ENCODE measurements at regions not wholly inside any gene's neighbourhood (a gene's known extent, or its start where the extent isn't known, plus 50 kb on each side); places are given as distances from the start of the nearest gene placed in this dataset.
"Not testable (repeated sequence)": the region's sequence is repeated elsewhere in the genome, so short reads cannot be mapped to it uniquely, and the experiment has no call there.

DNA sequence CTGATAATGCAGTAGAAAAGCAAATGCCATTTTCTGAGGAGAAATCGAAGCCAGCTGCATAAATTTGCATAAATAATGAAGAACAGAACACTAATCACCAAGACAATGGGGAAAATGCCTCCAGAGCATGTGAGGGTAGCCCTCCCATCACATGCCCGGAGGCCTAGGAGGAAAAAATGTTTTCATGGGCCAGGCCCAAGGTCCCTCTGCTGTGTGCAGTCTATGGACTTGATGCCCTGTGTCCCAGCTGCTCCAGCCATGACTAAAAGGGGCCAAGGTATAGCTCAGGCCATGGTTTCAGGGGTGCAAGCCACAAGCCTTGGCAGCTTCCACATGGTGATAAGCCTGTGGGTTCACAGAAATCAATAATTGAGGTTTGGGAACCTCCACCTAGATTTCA, 164.1 kb downstream of the HAO1 start:
- H3K4me3 Mint-ChIP-seq (ENCODE audit: unreplicated experiment): no peak overlapping the region
- TF ChIP-seq, protein P1, sequence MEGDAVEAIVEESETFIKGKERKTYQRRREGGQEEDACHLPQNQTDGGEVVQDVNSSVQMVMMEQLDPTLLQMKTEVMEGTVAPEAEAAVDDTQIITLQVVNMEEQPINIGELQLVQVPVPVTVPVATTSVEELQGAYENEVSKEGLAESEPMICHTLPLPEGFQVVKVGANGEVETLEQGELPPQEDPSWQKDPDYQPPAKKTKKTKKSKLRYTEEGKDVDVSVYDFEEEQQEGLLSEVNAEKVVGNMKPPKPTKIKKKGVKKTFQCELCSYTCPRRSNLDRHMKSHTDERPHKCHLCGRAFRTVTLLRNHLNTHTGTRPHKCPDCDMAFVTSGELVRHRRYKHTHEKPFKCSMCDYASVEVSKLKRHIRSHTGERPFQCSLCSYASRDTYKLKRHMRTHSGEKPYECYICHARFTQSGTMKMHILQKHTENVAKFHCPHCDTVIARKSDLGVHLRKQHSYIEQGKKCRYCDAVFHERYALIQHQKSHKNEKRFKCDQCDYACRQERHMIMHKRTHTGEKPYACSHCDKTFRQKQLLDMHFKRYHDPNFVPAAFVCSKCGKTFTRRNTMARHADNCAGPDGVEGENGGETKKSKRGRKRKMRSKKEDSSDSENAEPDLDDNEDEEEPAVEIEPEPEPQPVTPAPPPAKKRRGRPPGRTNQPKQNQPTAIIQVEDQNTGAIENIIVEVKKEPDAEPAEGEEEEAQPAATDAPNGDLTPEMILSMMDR (IDR thresholded peaks at IDR 0.05; ENCODE audit: partially characterized antibody, unreplicated experiment): no peak
- H3K4me1 Mint-ChIP-seq (ENCODE audit: low read depth, unreplicated experiment): no peaks in the 10 kb centered on the region
- DNase-seq: no peak
- H3K27me3 Mint-ChIP-seq (ENCODE audit: unreplicated experiment): no peaks in the 10 kb centered on the region
- H3K36me3 Mint-ChIP-seq (ENCODE audit: unreplicated experiment): peaks cover 5% of the 10 kb centered on the region
- no peak overlapping the region for H3K27ac Mint-ChIP-seq (ENCODE audit: unreplicated experiment)
- H3K9me3 Mint-ChIP-seq (ENCODE audit: unreplicated experiment): peaks cover 3% of the 10 kb centered on the region

DNA sequence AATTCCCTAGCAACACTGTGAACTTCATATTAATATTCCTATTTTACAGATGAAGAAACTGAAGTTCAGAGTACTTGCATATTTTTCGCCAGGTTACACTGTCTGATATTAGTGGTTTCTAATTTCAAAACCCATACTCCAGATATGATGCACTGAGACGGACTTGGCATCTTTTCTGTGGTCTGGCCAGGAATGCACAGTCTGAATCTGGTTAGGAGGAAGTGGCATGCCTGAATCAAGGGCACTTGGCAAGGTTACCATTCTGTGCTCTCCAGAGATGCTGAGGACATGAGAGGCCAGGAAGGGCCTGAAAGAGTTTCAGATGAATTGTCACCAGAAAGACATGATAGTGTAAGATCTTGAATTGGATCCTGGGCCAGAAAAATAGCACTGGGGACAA, 150.1 kb downstream of the HAO1 start:
- H3K27ac Mint-ChIP-seq (ENCODE audit: unreplicated experiment): no peak overlapping the region
- TF ChIP-seq, protein P1 (IDR thresholded peaks at IDR 0.05; ENCODE audit: partially characterized antibody, unreplicated experiment): no peak
- no peaks in the 10 kb centered on the region for H3K4me1 Mint-ChIP-seq (ENCODE audit: low read depth, unreplicated experiment)
- DNase-seq: no peak
- no peaks in the 10 kb centered on the region for H3K9me3 Mint-ChIP-seq (ENCODE audit: unreplicated experiment)
- no peaks in the 10 kb centered on the region for H3K36me3 Mint-ChIP-seq (ENCODE audit: unreplicated experiment)
- no peaks in the 10 kb centered on the region for H3K27me3 Mint-ChIP-seq (ENCODE audit: unreplicated experiment)
- H3K4me3 Mint-ChIP-seq (ENCODE audit: unreplicated experiment): no peak overlapping the region

DNA sequence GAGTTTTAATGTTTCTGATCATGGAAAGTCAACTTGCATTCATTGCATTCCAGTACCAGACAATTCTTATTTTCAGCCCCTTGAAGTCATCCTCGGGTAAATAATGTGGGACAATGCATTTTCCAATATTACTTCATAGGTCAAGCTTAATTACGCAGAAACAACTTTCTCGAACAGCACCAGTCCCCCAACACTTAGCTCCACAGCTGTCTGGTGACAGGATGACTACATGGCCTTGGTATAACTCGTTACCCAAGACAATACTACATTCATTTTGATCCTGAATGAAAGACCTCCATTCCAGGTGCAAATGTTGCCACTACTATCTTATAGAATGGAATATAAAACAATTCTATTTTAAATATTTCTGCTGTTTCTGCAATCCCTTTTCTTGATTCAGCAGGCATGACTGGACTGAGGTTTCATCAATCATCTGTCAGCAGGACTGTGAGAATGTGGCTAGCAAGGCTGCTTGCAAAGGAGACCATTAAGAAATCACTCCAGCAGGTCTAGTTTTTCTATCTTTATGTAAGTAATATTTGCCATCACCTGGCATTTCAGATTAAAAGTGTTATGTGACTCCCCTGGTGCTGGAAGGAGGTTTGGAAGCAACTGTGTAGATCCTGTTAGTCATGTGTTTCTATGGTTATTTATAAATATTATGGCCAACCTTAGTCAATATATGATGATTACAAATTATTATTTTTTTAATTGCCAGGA, 147.9 kb downstream of the HAO1 start:
- no peaks in the 10 kb centered on the region for H3K27me3 Mint-ChIP-seq (ENCODE audit: unreplicated experiment)
- TF ChIP-seq, protein P1 (IDR thresholded peaks at IDR 0.05; ENCODE audit: partially characterized antibody, unreplicated experiment): no peak
- no peak for DNase-seq

DNA sequence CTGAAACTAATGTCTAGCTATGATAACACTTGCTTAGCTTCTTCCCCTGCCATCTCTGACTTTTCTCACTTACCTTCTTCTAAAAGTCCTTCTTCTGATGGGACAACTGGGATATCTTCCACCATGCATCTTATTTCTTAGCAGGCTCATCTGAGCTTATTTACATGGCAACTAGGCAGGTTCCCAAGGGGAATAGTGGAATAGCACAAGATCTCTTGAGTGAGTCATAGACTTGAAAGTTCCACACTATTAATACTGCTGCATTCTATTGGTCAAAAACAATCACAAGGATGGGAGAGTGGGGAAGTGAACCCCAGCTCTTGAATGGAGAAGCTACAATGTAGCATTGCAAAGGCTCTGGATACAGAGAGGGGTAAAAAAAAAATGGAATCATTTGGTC, 142.1 kb downstream of the HAO1 start:
- no peaks in the 10 kb centered on the region for H3K4me1 Mint-ChIP-seq (ENCODE audit: low read depth, unreplicated experiment)
- peaks cover 5% of the 10 kb centered on the region for H3K36me3 Mint-ChIP-seq (ENCODE audit: unreplicated experiment)
- TF ChIP-seq, protein P1 (IDR thresholded peaks at IDR 0.05; ENCODE audit: partially characterized antibody, unreplicated experiment): no peak
- H3K27ac Mint-ChIP-seq (ENCODE audit: unreplicated experiment): no peak overlapping the region
- no peak for DNase-seq
- H3K4me3 Mint-ChIP-seq (ENCODE audit: unreplicated experiment): no peak overlapping the region
- H3K27me3 Mint-ChIP-seq (ENCODE audit: unreplicated experiment): no peaks in the 10 kb centered on the region
- H3K9me3 Mint-ChIP-seq (ENCODE audit: unreplicated experiment): peaks cover 3% of the 10 kb centered on the region

More for the DNA sequence above, 147.9 kb downstream of the HAO1 start:
- H3K4me1 Mint-ChIP-seq (ENCODE audit: low read depth, unreplicated experiment): no peaks in the 10 kb centered on the region
- no peaks in the 10 kb centered on the region for H3K36me3 Mint-ChIP-seq (ENCODE audit: unreplicated experiment)
- H3K9me3 Mint-ChIP-seq (ENCODE audit: unreplicated experiment): no peaks in the 10 kb centered on the region
- H3K4me3 Mint-ChIP-seq (ENCODE audit: unreplicated experiment): no peak overlapping the region
- H3K27ac Mint-ChIP-seq (ENCODE audit: unreplicated experiment): no peak overlapping the region

DNA sequence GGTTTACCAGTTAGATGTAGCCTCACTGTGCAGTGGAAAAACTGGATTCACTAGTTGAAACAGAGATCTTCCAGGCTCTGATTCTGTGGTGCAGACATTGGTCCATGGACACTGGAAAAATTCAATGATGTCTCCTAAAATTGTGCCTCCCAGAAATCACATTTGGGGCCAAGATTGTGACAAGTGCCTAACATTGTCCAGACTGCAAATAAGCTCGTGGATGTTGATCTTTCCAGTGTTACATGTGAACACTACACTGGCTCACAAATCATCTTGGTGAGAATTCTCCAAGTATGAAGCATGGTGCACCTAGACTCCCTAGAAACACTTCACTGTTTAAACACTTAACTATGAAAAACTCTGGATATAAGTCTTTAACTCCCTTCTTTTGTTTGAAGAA, 140.4 kb downstream of the HAO1 start:
- DNase-seq: no peak

DNA sequence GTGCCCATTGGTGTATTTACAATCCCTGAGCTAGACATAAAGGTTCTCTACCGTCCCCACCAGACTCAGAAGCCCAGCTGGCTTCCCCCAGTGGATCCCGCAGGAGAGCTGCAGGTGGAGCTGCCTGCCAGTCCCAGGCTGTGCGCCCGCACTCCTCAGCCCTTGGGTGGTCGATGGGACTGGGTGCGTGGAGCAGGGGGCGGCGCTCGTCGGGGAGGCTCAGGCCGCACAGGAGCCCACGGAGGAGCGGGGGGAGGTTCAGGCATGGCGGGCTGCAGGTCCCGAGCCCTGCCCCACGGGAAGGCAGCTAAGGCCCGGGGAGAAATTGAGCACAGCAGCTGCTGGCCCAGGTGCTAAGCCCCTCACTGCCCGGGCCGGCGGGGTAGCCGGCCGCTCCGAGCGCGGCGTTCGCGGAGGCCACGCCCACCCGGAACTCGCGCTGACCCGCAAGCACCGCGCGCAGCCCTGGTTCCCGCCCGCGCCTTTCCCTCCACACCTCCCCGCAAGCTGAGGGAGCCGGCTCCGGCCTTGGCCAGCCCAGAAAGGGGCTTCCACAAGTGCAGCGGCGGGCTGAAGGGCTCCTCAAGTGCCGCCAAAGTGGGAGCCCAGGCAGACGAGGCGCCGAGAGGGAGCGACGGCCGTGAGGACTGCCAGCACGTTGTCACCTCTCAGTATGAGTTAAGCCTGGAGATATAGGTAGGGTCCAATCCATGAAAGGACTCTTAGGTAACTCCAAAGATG, 136.7 kb downstream of the HAO1 start:
- peak; percentile 31 for DNase-seq
- H3K4me3 Mint-ChIP-seq (ENCODE audit: unreplicated experiment): peak overlapping the region; percentile 43
- H3K27ac Mint-ChIP-seq (ENCODE audit: unreplicated experiment): not testable (repeated sequence)

More for the DNA sequence above, 140.4 kb downstream of the HAO1 start:
- TF ChIP-seq, protein P1 (IDR thresholded peaks at IDR 0.05; ENCODE audit: partially characterized antibody, unreplicated experiment): no peak
- Mint-ChIP-seq H3K4me1 (ENCODE audit: low read depth, unreplicated experiment) (no peaks in the 10 kb centered on the region), H3K36me3 (ENCODE audit: unreplicated experiment) (peaks cover 5% of the 10 kb centered on the region), H3K27me3 (ENCODE audit: unreplicated experiment) (no peaks in the 10 kb centered on the region), H3K27ac (ENCODE audit: unreplicated experiment) (no peak overlapping the region), H3K9me3 (ENCODE audit: unreplicated experiment) (peaks cover 3% of the 10 kb centered on the region), H3K4me3 (ENCODE audit: unreplicated experiment) (no peak overlapping the region)

More for the DNA sequence above, 136.7 kb downstream of the HAO1 start:
- H3K36me3 Mint-ChIP-seq (ENCODE audit: unreplicated experiment): peaks cover 13% of the 10 kb centered on the region
- not testable (repeated sequence) for H3K4me1 Mint-ChIP-seq (ENCODE audit: low read depth, unreplicated experiment); H3K27me3 Mint-ChIP-seq (ENCODE audit: unreplicated experiment); H3K9me3 Mint-ChIP-seq (ENCODE audit: unreplicated experiment)
